ENCODE measurements at regions not wholly inside any gene's neighbourhood (a gene's known extent, or its start where the extent isn't known, plus 50 kb on each side); places are given as distances from the start of the nearest gene placed in this dataset.

DNA sequence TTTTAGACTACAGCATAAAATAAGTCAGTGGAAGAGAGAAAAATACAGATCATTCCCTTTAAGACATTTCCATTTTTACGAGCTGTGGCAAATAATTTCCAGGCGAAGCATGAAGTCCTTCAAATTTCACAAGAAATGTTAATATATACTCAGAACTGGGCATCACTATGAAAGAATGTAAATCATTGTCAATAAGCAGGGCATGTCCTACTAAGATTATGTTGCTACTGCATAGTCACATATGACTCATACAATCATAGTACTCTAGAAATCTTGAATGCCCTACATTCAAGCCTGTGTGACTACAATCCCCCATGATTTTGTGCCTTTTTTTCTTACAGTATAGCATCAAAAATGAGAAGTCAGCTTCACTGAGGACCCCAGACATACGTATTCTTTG, 485.2 kb upstream of the FTMT start:
- Mint-ChIP-seq H3K27ac (no peak overlapping the region), H3K27me3 (no peaks in the 10 kb centered on the region), H3K9me3 (peaks cover 4% of the 10 kb centered on the region), H3K4me1 (no peaks in the 10 kb centered on the region), H3K4me3 (no peak overlapping the region), H3K36me3 (no peaks in the 10 kb centered on the region)
- CTCF ChIA-PET: no interaction called here
- DNase-seq: no peak

DNA sequence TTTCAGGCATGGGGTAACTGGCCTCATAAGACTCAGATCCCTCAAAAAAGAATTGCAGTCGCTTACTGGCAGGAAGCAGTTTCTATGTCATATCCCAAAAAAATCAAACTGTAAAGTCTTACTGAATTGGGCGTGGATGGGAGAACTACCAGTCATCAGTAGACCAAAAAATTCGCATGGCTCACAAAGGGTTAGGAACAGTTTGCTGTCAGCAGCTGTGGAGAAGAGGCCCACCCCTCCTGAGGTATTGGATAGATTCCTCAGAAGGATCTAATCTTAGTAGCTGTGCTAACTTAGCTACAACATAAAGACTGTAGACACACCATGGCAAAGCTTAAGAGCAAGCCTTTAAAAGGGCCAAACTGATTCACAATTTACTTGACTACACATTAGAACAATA, 478.3 kb upstream of the FTMT start:
- DNase-seq: no peak
- Mint-ChIP-seq H3K27me3 (no peaks in the 10 kb centered on the region), H3K36me3 (no peaks in the 10 kb centered on the region), H3K9me3 (peaks cover 8% of the 10 kb centered on the region), H3K4me1 (no peaks in the 10 kb centered on the region), H3K27ac (no peak overlapping the region), H3K4me3 (no peak overlapping the region)
- CTCF ChIA-PET: no interaction called here

DNA sequence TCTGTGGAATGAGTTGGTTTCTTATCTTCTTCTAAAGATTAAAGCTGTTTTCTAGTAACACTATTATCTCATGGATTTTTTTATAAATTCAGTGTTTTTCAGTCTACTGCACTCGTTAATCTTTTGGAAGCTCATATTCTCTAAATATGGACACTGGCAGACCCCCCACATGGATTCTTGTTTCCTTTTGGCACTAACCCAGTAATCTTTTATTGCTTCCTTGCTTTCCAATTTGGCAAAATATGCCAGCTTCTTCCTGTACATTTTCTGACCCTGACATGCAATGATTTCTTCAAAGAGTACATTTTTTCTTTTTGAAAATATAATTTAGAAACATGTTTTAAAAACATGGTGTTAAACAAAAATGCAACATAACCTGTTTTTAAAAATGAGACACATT, 474.2 kb upstream of the FTMT start:
- Mint-ChIP-seq H3K9me3 (peaks cover 2% of the 10 kb centered on the region), H3K4me1 (no peaks in the 10 kb centered on the region), H3K36me3 (no peaks in the 10 kb centered on the region), H3K27ac (no peak overlapping the region), H3K27me3 (no peaks in the 10 kb centered on the region), H3K4me3 (no peak overlapping the region)
- DNase-seq: no peak
- CTCF ChIA-PET: no interaction called here

DNA sequence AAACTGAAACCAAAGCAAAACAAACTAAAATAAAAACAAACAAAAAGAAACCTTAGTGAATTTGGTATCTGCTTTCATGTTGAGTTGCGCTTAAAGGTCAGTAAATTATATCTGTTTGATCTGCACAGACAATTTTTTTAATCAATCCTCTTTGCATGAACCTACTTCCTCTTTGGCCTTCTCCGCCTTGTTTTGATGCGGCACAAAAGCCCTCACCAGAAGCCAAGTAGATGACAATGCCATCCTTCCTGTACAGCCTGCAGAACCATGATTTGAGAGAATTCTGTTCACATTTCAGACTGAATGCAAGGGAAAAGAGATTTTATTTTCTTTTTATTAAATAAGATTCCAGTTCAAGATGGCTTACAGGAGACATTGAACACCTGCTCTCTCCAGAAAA, 473.6 kb upstream of the FTMT start:
- Mint-ChIP-seq H3K4me1 (no peaks in the 10 kb centered on the region), H3K36me3 (no peaks in the 10 kb centered on the region), H3K27me3 (no peaks in the 10 kb centered on the region), H3K27ac (no peak overlapping the region), H3K4me3 (no peak overlapping the region), H3K9me3 (no peaks in the 10 kb centered on the region)
- no peak for DNase-seq
- CTCF ChIA-PET: no interaction called here

DNA sequence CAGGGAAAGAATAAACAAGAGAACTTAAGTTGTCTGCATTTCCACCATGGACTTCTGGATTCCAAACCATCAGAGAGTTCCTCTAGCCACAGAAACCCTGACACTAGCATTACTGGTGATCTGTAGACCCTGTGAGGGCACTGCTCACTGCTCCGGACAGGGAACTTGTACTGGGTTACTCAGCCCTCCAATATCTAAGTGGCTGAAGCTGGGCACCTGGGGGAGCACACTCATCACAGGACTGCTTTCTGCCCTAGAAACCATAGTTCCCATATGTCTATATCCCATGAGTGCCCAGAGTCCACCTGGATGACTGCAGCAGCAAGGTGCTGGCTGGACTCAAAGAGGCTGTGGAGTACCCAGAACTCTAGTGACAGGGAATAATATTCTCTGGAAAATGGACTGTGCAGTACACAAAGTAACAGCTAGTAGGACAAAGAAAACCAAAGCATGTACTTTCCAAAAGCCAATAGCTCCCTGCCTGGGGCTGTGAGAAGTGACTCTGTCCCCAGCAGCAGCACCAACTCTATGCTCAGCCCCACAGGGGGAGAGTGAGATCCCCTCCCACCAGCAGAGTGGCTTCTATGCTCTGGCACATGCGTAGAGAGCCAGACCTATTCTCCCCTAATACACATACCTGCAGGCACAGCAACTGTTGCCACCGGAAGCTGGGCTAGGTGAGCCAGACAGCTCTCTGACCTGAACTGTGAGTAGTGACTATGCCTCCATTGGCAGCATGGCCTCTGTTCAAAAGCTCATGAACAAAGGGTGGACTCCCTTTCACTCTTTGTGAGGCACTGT, 472.9 kb upstream of the FTMT start:
- CTCF ChIA-PET: no interaction called here
- Mint-ChIP-seq H3K9me3 (no peaks in the 10 kb centered on the region), H3K4me1 (no peaks in the 10 kb centered on the region), H3K36me3 (no peaks in the 10 kb centered on the region), H3K4me3 (no peak overlapping the region), H3K27me3 (no peaks in the 10 kb centered on the region), H3K27ac (no peak overlapping the region)
- DNase-seq: no peak

DNA sequence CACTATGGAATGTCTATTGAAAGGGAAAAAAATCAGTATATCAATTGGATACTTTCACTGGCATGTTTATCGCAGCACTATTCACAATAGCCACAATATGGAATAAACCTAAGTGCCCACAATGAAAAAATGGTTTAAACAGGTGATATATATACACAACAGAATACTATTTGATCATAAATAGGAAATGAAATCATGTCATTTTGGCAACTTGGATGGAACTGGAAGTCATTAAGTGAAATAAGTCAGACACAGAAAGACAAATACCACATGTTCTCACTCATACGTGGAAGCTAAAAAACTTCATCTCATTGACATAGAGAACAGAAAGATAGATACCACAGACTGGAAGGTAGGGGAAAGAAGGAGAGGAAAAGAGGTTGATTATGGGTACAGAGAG, 471.6 kb upstream of the FTMT start:
- CTCF ChIA-PET: no interaction called here
- Mint-ChIP-seq H3K4me3 (no peak overlapping the region), H3K27me3 (no peaks in the 10 kb centered on the region), H3K4me1 (no peaks in the 10 kb centered on the region), H3K9me3 (no peaks in the 10 kb centered on the region), H3K36me3 (no peaks in the 10 kb centered on the region), H3K27ac (no peak overlapping the region)
- no peak for DNase-seq

- H3K27me3 Mint-ChIP-seq: no peaks in the 10 kb centered on the region
- DNase-seq: no peak
- H3K36me3 Mint-ChIP-seq: no peaks in the 10 kb centered on the region
- no peaks in the 10 kb centered on the region for H3K4me1 Mint-ChIP-seq
- H3K9me3 Mint-ChIP-seq: no peaks in the 10 kb centered on the region
- H3K4me3 Mint-ChIP-seq: no peak overlapping the region
- CTCF ChIA-PET: no interaction called here
- H3K27ac Mint-ChIP-seq: no peak overlapping the region
Measured at GRCh38 chr5:121384359-121384758, 467.3 kb upstream of the FTMT start.

- Mint-ChIP-seq H3K4me3 (no peak overlapping the region), H3K27me3 (no peaks in the 10 kb centered on the region), H3K36me3 (no peaks in the 10 kb centered on the region), H3K9me3 (no peaks in the 10 kb centered on the region), H3K4me1 (no peaks in the 10 kb centered on the region), H3K27ac (no peak overlapping the region)
- CTCF ChIA-PET: no interaction called here
- no peak for DNase-seq
Measured at GRCh38 chr5:121386334-121386733, 465.3 kb upstream of the FTMT start.

- no peak overlapping the region for H3K27ac Mint-ChIP-seq
- H3K9me3 Mint-ChIP-seq: peaks cover 4% of the 10 kb centered on the region
- DNase-seq: no peak
- no peaks in the 10 kb centered on the region for H3K27me3 Mint-ChIP-seq
- H3K4me1 Mint-ChIP-seq: no peaks in the 10 kb centered on the region
- H3K4me3 Mint-ChIP-seq: no peak overlapping the region
- no peaks in the 10 kb centered on the region for H3K36me3 Mint-ChIP-seq
- CTCF ChIA-PET: no interaction called here
Measured at GRCh38 chr5:121396716-121397115, 455.0 kb upstream of the FTMT start.

GRCh38 chr5:121399879-121400278, 451.8 kb upstream of the FTMT start:
- Mint-ChIP-seq H3K4me3 (no peak overlapping the region), H3K4me1 (no peaks in the 10 kb centered on the region), H3K9me3 (peaks cover 9% of the 10 kb centered on the region), H3K27me3 (no peaks in the 10 kb centered on the region), H3K27ac (no peak overlapping the region), H3K36me3 (no peaks in the 10 kb centered on the region)
- no peak for DNase-seq
- CTCF ChIA-PET: no interaction called here

DNA sequence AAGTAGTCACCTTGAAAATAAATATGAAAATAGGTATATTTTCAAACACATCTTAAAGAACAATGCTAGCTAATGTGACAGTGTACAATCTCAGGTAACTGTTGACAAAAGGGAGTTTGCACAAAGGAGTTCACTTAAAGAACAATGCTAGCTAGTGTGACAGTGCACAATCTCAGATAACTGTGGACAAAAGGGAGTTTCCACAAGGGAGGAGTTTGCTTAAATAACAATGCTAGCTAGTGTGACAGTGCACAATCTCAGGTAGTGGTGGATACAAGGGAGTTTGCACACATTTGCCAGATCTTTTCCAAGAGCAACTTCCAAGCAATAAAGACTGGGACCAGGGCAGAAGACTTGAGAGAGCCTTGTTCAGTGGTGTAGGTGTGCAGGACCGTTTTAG, 442.9 kb upstream of the FTMT start:
- no peak for DNase-seq
- Mint-ChIP-seq H3K4me1 (no peaks in the 10 kb centered on the region), H3K27me3 (no peaks in the 10 kb centered on the region), H3K36me3 (no peaks in the 10 kb centered on the region), H3K4me3 (no peak overlapping the region), H3K27ac (no peak overlapping the region), H3K9me3 (no peaks in the 10 kb centered on the region)
- CTCF ChIA-PET: no interaction called here

GRCh38 chr5:121415270-121415669, 436.4 kb upstream of the FTMT start:
- H3K27me3 Mint-ChIP-seq: no peaks in the 10 kb centered on the region
- H3K4me3 Mint-ChIP-seq: no peak overlapping the region
- CTCF ChIA-PET: no interaction called here
- peaks cover 9% of the 10 kb centered on the region for H3K9me3 Mint-ChIP-seq
- DNase-seq: no peak
- no peaks in the 10 kb centered on the region for H3K4me1 Mint-ChIP-seq
- H3K36me3 Mint-ChIP-seq: no peaks in the 10 kb centered on the region
- no peak overlapping the region for H3K27ac Mint-ChIP-seq

GRCh38 chr5:121421646-121422045, 430.0 kb upstream of the FTMT start:
- no peak overlapping the region for H3K4me3 Mint-ChIP-seq
- no peak for DNase-seq
- H3K9me3 Mint-ChIP-seq: peaks cover 11% of the 10 kb centered on the region
- H3K4me1 Mint-ChIP-seq: no peaks in the 10 kb centered on the region
- CTCF ChIA-PET: no interaction called here
- H3K36me3 Mint-ChIP-seq: no peaks in the 10 kb centered on the region
- no peak overlapping the region for H3K27ac Mint-ChIP-seq
- H3K27me3 Mint-ChIP-seq: no peaks in the 10 kb centered on the region

- no peak for DNase-seq
- Mint-ChIP-seq H3K9me3 (peaks cover 7% of the 10 kb centered on the region), H3K27ac (no peak overlapping the region), H3K27me3 (no peaks in the 10 kb centered on the region), H3K4me1 (no peaks in the 10 kb centered on the region), H3K4me3 (no peak overlapping the region), H3K36me3 (no peaks in the 10 kb centered on the region)
- CTCF ChIA-PET: no interaction called here
Measured at GRCh38 chr5:121424976-121425375, 426.7 kb upstream of the FTMT start.

DNA sequence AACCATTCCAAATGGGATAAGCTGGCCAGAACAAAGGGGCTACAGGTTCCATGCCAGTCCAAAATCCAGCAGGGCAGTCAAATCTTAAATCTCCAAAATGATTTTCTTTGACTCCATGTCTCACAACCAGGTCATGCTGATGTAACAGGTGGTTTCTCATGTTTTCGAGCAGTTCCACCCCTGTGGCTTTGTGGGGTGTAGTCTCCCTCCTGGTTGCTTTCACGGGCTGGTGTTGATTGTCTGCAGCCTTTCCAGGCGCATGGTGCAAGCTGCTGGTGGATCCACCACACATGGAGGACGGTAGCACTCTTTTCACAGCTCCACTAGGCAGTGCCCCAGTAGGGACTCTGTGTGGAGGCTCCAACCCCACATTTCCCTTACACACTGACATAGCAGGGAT, 425.5 kb upstream of the FTMT start:
- H3K27ac Mint-ChIP-seq: no peak overlapping the region
- no peaks in the 10 kb centered on the region for H3K4me1 Mint-ChIP-seq
- H3K4me3 Mint-ChIP-seq: no peak overlapping the region
- H3K36me3 Mint-ChIP-seq: no peaks in the 10 kb centered on the region
- no peaks in the 10 kb centered on the region for H3K27me3 Mint-ChIP-seq
- CTCF ChIA-PET: no interaction called here
- no peak for DNase-seq
- peaks cover 7% of the 10 kb centered on the region for H3K9me3 Mint-ChIP-seq

GRCh38 chr5:121429761-121430160, 421.9 kb upstream of the FTMT start:
- Mint-ChIP-seq H3K4me1 (no peaks in the 10 kb centered on the region), H3K27me3 (no peaks in the 10 kb centered on the region), H3K27ac (no peak overlapping the region), H3K4me3 (no peak overlapping the region), H3K9me3 (peaks cover 5% of the 10 kb centered on the region), H3K36me3 (no peaks in the 10 kb centered on the region)
- CTCF ChIA-PET: no interaction called here
- DNase-seq: no peak

All from activated naive CD4-positive, alpha-beta T cell treated with anti-CD3 and anti-CD28 coated beads, Interleukin-2, amount 10 ng/mL, durations not matched to agents 7 days and 5 days (primary cell).